Spleen (tissue), 7 donors: ENCODE measurements at regions not wholly inside any gene's neighbourhood (a gene's known extent, or its start where the extent isn't known, plus 50 kb on each side); places are given as distances from the start of the nearest gene placed in this dataset.

ENCODE experiments used
- CTCF ChIP-seq, 11 experiments: fragments of 200-600 bp in 7 of 11; fragments of 450-650 bp in 4 of 11; sonication (generic) in 4 of 11; IDR thresholded peaks in 8 of 11; conservative IDR thresholded peaks in 3 of 11; 1 replicate in 7 of 11; 2 replicates in 4 of 11; pipeline versions ENCODE4 v1.4.0 to v1.8.0; 2016 to 2021; ENCODE audit warnings: antibody characterized with exemption in 11 of 11, inconsistent platforms in 4 of 11, mild to moderate bottlenecking in 1 of 11
- POLR2A ChIP-seq, 3 donors: fragments of 450-650 bp; IDR thresholded peaks; one replicate each; pipeline ENCODE4 v1.5.1; 2017; ENCODE audit warnings: antibody characterized with exemption in 3 of 3, mild to moderate bottlenecking in 1 of 3
- donor health status: DM: no; HTN: no; CAD: no; lungs with moderate emphysema.
- donor health status: DM: no; HTN: no; CAD: no.
- donor health status: DM: no; HTN: no; CAD: no.

- TF ChIP-seq CTCF (IDR thresholded peaks at IDR 0.05 in 8 of 11, conservative IDR thresholded peaks at IDR 0.05 in 3 of 11) (no peak), POLR2A (IDR thresholded peaks at IDR 0.05) (no peak)
Measured at GRCh38 chr15:68874788-68875187, 54.1 kb upstream of the ANP32A start.
